HG03060 (cell line): ENCODE measurements at regions not wholly inside any gene's neighbourhood (a gene's known extent, or its start where the extent isn't known, plus 50 kb on each side); places are given as distances from the start of the nearest gene placed in this dataset.
A peak's percentile ranks its signal among the peaks of the same experiment; 100 is the strongest.

ENCODE experiments used
- ATAC-seq: cut with Tn5 transposase; IDR thresholded peaks from one replicate; pipeline ENCODE4 v1.9.1; 2021; ENCODE audit warnings: low read depth, moderate number of reproducible peaks; ENCODE audit not compliant: unreplicated experiment

GRCh38 chr5:125189531-125189941, 443.1 kb upstream of the ZNF608 start:
- ATAC-seq: no peak

GRCh38 chr5:125190232-125191087, 444.0 kb upstream of the ZNF608 start:
- no peak for ATAC-seq

- no peak for ATAC-seq
Observed at GRCh38 chr5:125194883-125195282, 448.4 kb upstream of the ZNF608 start.

DNA sequence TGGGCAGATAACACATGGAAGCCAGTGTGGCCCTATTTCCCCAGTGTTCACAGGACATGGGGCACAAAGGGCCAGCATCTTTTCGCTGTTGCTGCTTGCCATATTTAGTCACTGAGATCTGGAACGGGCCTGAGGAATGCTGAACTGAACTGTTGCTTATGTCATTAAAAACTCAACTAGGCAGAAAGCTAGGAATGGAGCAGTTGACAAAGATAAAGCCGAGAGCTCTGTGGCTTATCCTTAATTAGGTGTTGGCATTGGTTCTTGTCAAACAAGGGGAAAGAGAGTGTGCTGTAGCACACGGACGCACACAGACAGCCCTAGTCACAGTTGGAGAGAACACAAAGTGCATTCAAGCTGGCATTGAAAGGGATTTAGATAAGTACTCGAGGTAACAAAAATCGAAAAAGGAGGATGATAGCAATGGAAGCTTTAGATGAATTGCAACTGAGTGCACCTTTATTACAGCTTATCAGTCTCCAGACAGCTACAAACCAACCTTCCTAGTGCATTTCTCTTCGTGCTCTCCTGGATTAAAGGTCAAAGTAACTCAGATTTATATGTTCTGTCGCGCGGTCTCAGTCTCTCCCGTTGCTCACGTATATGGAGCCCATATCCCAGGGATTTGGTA, 450.2 kb upstream of the ZNF608 start:
- ATAC-seq: no peak

- ATAC-seq: no peak
Observed at GRCh38 chr5:125197321-125197720, 450.9 kb upstream of the ZNF608 start.

GRCh38 chr5:125198270-125198974, 452.0 kb upstream of the ZNF608 start:
- no peak for ATAC-seq

GRCh38 chr5:125199373-125199772, 452.9 kb upstream of the ZNF608 start:
- no peak for ATAC-seq

- ATAC-seq: no peak
Observed at GRCh38 chr5:125199968-125200865, 453.8 kb upstream of the ZNF608 start.

DNA sequence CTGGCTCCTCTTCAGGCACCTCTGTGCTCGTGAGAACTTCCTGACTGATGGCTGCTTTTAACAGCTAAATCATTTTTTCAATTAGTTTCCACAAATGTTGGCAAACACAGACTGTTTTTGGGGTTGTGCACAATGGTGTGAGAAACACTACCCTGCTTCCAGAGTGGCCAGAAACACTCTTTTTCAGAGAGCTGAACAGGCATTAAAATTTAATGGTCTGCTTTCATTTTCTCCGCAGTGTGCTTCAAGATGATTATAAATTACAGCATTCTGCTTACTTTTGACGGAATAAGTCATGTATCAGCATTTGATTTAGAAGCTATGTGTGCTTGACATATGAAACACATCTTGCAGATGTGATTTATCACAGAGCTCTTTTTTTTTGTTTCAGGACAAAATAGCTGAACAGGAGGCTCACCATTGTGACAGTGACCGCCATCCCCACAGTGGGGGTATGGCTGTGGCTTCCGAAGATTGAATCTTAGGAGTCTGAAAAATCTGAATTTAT, 454.5 kb upstream of the ZNF608 start:
- ATAC-seq: no peak

DNA sequence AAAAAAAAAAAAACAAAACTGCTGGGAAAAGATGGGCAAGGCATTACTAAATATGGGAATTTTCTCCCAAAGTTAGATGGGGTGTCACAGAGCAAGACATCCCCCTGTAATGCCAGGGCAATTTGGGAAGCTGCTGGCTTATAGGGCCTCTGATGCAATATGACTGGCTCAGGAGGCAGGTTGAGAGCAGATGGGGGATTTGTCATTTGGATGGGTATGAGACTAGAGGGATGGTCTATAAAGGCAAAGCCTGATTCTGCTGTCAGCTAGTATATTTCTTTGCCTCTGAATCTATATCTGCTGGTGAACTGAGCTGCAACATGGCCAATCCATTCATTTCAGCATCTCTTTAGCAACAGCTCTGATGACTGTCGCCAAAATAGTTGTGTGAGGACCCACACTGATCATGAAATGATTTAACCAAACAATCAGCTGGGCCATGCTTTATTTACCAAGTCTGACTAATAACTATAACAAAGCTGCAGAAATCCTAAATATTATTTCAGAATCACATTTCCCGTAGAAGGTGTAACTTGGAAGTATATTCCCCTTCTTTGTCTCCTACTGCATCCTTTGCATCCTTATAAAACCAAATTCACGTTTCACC, 455.1 kb upstream of the ZNF608 start:
- ATAC-seq: no peak

GRCh38 chr5:125202353-125202752, 455.9 kb upstream of the ZNF608 start:
- no peak for ATAC-seq

DNA sequence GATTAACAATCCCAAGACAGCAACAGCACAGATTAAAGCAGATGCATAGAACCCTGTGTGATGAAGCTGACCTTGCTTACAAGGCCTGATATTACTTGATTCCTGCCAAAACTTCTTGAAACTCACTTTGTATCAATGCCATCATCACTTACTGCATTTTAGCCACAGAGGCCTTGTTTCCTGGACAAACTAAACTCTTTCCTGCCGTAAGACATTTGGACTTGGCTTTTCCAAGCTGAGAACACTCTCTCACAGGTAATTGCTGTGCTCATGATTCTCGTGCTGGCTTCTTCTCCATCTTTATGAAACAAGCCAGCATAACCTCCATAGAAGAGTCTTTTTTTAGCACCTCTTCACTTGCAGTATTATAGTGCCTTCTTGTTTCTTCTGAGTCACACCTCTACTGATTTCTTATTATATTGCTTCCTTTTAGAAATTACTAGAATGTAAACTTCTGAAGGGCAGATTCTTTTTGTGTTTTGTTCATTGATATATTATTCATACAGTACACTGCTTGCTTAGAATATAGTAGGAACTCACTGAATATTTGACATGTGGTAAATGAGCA, 456.5 kb upstream of the ZNF608 start:
- no peak for ATAC-seq

GRCh38 chr5:125203912-125204311, 457.5 kb upstream of the ZNF608 start:
- no peak for ATAC-seq

GRCh38 chr5:125205601-125206225, 459.3 kb upstream of the ZNF608 start:
- no peak for ATAC-seq

DNA sequence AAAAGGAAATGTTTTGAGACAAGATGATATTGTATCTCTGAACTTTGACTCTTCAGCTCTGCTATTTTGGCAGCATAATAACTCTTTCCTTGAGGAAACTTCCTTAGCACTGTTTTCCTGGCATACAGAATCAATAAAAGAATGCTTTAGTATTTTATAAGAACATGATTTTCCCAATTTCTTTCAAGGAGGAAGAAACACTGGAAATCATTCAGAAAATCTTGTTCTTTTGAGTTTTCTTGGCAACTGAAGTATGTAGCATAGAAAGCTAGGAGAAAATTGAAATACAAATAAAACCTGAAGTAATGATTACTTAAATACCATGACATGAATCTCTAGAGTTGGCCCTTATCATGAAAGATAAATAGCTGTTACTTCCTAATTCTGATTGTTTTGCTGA, 461.4 kb upstream of the ZNF608 start:
- no peak for ATAC-seq

DNA sequence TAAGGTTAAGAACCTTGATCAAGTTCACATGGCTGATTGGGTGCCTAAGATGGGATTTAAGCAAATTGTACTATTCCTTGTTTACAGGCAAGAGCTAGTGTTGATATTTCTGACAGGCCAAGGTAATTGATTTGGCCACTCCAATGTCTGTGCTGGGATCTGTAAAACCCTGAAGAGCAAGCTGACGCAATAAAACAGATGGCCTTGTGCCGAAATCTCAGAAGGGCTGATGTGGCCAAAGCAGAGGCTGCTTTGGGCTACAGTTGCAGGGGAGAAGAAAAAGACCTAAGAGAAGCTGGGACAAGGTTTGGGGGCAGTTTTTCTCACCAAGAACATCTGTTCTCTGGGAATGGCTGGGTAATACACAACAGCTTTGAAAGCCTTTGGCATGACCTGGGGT, 463.2 kb upstream of the ZNF608 start:
- no peak for ATAC-seq

- no peak for ATAC-seq
Observed at GRCh38 chr5:125210242-125210947, 464.0 kb upstream of the ZNF608 start.

- ATAC-seq: peak; percentile 79
Observed at GRCh38 chr5:125214080-125214479, 467.6 kb upstream of the ZNF608 start.
